ENCODE measurements at regions not wholly inside any gene's neighbourhood (a gene's known extent, or its start where the extent isn't known, plus 50 kb on each side); places are given as distances from the start of the nearest gene placed in this dataset.

- Histone ChIP-seq H3K56ac (replicated peaks; ENCODE audit: insufficient read length, low read depth, low read length) (no peak overlapping the region), H3K79me1 (ENCODE audit: low read depth, low read length) (no peaks in the 10 kb centered on the region), H2AK5ac (ENCODE audit: low read depth, low read length) (no peak overlapping the region), H2AFZ (ENCODE audit: low read length) (no peak overlapping the region), H3K23ac (ENCODE audit: insufficient read length) (no peak overlapping the region), H4K91ac (replicated peaks; ENCODE audit: insufficient read length, low read length) (no peak overlapping the region), H3K4me2 (ENCODE audit: insufficient read depth in 1 of 2, low read depth in 2 of 2, low read length in 2 of 2) (no peak overlapping the region), H3K27ac (ENCODE audit: low read depth, low read length) (no peak overlapping the region), H3K9me3 (ENCODE audit: insufficient read depth in 2 of 2, low read depth in 1 of 2, low read length in 1 of 2) (no peaks in the 10 kb centered on the region), H3K79me2 (ENCODE audit: control insufficient read depth in 1 of 2, insufficient read depth in 2 of 2, low read length in 2 of 2) (no peaks in the 10 kb centered on the region), H2BK20ac (ENCODE audit: low read length) (no peak overlapping the region), H3K14ac (ENCODE audit: insufficient read length) (no peak overlapping the region), H2BK120ac (replicated peaks; ENCODE audit: low read depth, low read length) (no peak overlapping the region), H2BK12ac (ENCODE audit: low read depth, low read length) (no peak overlapping the region), H4K8ac (ENCODE audit: extremely low read depth, insufficient read depth, low read length) (no peak overlapping the region), H3K4ac (replicated peaks; ENCODE audit: insufficient read length, low read depth, low read length) (no peak overlapping the region), H3K18ac (ENCODE audit: extremely low read depth, low read length) (no peak overlapping the region), H4K20me1 (replicated peaks in 1 of 2; ENCODE audit: control insufficient read depth in 1 of 2, insufficient read depth in 2 of 2, low read length in 2 of 2) (no peaks in the 10 kb centered on the region), H3K36me3 (ENCODE audit: control insufficient read depth in 2 of 4, insufficient read depth in 4 of 4, low read length in 3 of 4) (no peaks in the 10 kb centered on the region), H3K27me3 (replicated peaks in 1 of 4; ENCODE audit: control insufficient read depth in 3 of 4, extremely low read depth in 1 of 4, insufficient read depth in 3 of 4, low read length in 3 of 4) (no peaks in the 10 kb centered on the region), H2BK5ac (ENCODE audit: low read depth, low read length) (no peak overlapping the region), H3K9ac (replicated peaks in 1 of 4; ENCODE audit: extremely low read depth in 1 of 4, low read depth in 3 of 4, low read length in 3 of 4) (no peak overlapping the region), H3K23me2 (ENCODE audit: low read depth, low read length) (peaks cover 6% of the 10 kb centered on the region; the same call in 1 of the 2 replicates), H2BK15ac (ENCODE audit: low read length) (no peak overlapping the region), H4K5ac (ENCODE audit: insufficient read length, low read depth, low read length) (no peak overlapping the region), H3K4me1 (replicated peaks in 1 of 4; ENCODE audit: control insufficient read depth in 3 of 4, insufficient read depth in 4 of 4, low read length in 3 of 4) (peaks cover 0 to 10% (median 4%) of the 10 kb centered on the region in 4 experiments; a peak in 4 of 7 replicates), H3K4me3 (ENCODE audit: extremely low read depth in 1 of 4, insufficient read depth in 2 of 4, low read depth in 3 of 4, low read length in 4 of 4) (no peak overlapping the region)
- TF ChIP-seq TCF12 (IDR thresholded peaks at IDR 0.05; ENCODE audit: low read depth, low read length) (no peak), TEAD4 (IDR thresholded peaks at IDR 0.05; ENCODE audit: low read depth, low read length) (no peak), MAFK (IDR thresholded peaks at IDR 0.05; ENCODE audit: low read depth, low read length) (no peak), SIRT6 (IDR thresholded peaks at IDR 0.05; ENCODE audit: low read length) (no peak)
- TF ChIP-seq, protein P1, sequence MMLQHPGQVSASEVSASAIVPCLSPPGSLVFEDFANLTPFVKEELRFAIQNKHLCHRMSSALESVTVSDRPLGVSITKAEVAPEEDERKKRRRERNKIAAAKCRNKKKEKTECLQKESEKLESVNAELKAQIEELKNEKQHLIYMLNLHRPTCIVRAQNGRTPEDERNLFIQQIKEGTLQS (IDR thresholded peaks at IDR 0.05; ENCODE audit: insufficient read depth, low read depth, low read length): no peak
- FAIRE-seq: no peak
- POLR2A ChIA-PET (ENCODE audit: partially characterized antibody): no interaction called here
- 85% methylated on average over 3 of the region's 3 CpGs; no CpG with 5 or more reads in 1 of the 2 experiments for WGBS, 2 experiments (ENCODE audit: extremely low coverage in 1 of 2, insufficient coverage in 1 of 2, insufficient read length in 1 of 2, insufficient replicate concordance in 2 of 2, low coverage in 1 of 2, low lambda C conversion rate in 2 of 2, missing lambda C conversion rate in 1 of 2)
- DNase-seq (ENCODE audit: low read depth in 1 of 2, low spot score in 2 of 2): no peak
- CTCF ChIA-PET (ENCODE audit: partially characterized antibody): no interaction called here
These were observed 384.3 kb upstream of the PSMD7 start for GRCh38 chr16:73912281-73912680.

Data from H1 (cell line).